HK-2 (cell line): ENCODE measurements at regions not wholly inside any gene's neighbourhood (a gene's known extent, or its start where the extent isn't known, plus 50 kb on each side); places are given as distances from the start of the nearest gene placed in this dataset.

ENCODE experiments used
- DNase-seq: peaks from one replicate; pipeline ENCODE4 v3.0.0-alpha.2; 2018; ENCODE audit not compliant: unreplicated experiment

DNA sequence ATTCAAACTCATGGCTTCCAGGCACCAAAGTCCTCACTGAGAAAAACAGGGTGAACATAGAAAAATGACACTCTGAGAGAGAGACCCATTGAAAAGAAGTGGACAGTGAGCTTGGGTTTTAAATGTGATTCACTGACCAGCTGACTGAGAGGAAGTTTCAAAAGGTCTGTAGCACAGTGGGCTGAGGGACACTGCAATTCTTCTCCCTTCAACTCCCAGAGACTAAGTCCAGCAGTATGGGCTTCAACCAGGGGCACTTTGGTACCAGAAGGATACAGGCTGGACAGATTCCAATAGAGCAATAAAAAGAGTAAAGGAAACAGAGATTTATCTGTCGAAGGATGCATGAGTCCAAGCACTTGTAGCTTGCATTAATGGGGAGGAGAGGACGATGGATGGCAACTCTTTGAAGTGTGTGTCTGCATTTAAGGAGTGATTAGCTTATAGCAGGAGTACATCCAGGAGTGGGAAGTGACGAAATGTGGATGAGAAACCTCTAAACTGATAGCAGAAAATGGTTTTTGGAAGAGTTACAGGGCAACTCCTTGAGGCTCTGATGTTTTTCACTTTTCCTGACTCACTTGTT is 117.0 kb upstream of the ANKRD55 start:
- no peak for DNase-seq

DNA sequence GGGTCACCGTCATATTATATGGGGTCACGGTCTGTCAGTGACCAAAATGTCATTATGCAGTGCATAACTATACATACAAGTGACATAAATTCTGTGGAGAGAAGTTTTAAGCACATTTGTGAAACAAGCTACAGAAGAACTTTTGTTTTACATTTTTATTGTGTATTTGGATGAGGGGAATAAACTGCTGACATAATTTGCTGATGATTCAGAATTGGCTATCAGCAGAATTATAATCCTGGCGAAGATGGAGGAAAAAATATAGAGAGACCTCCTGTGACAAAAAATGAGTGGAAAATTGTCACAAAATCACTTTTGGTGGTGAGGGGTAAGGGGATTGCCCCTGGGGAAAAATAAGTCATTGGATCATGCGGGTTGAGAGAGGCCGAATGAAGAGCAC is 116.3 kb upstream of the ANKRD55 start:
- DNase-seq, result no peak

DNA sequence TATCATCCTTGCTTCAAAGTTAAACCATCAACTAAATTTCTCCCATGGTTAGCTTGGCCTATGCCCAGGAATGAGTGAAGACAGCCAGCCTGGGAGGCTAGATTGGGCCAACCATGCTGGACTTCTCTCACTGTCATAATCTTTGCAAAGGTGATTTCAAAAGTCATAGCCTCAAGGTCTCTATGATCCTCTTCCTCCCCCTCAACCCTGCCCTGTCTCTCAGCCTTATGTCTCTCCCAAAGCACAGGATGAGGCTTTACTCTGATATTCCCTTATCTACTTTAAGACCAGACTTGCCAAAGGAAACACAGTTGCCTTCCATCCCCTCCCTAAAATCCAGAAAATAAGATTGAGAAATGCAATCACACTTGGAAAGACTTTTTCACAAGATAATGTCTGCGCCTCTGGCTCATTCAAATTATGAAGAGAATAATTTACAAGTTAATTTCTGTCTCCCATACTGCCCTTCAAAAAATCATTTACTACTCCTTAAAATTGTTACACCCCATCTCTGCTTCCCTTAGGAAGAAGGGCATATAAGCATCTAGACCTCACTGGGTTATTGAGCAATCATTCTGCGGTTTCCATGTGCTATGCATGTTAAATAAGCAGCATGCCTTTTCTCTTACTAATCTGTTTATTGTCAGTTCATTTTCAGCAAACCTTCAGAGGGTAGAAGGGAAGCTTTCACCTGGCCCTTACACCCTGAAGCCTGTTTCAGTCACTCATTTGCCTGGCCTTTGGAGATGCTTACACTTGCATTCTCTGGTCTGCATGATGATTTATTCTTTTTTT is 113.8 kb upstream of the ANKRD55 start:
- no peak for DNase-seq

DNA sequence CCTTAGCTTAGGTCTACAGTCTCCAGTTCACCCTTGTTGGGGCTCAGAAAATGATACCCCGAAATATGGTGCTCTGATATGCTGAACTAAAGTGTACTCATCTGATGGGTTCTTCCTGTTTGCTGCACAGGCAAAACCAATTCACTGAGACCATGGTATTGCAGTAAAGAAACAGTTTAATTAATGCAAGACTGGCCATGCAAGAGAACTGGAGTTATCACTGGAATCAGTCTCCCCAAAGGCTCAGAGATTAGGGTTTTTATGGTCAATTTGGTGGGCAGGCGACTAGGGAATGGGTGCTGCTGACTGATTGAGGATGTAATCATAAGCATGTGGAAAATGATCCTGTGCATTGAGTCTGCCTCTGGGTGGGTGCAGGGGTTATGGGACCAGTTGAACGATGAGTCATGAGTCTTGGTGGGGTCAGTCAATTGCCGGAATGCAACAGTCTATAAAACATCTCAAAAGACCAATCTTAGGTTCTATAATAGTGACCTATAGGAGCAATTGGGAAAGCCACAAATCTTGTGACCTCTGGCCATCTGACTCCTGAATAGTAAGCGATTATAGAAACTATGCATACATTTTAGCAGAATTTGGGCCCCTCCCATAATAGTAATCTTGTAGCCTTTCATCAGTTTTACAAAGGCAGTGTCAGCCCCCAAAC is 113.0 kb upstream of the ANKRD55 start:
- no peak for DNase-seq

DNA sequence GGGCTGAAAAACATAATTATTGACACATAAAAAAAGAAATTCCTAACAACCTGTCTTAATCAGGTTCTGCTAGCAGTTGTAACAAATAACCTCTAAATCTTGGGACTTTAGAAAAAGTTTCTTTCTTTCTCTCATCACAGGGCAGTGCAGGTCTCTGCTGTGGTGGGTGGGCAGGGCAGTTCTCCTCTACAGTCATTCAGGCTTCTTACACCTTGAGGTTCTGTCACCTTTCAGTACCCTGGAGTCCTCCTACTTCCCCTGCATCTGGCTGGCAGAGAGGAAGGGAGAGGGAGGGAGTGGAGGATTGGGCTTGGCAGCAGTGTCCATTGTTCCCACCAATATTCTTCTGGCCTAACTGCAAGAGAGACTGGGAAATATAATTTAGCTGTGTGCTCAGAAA is 112.2 kb upstream of the ANKRD55 start:
- DNase-seq, result no peak

DNA sequence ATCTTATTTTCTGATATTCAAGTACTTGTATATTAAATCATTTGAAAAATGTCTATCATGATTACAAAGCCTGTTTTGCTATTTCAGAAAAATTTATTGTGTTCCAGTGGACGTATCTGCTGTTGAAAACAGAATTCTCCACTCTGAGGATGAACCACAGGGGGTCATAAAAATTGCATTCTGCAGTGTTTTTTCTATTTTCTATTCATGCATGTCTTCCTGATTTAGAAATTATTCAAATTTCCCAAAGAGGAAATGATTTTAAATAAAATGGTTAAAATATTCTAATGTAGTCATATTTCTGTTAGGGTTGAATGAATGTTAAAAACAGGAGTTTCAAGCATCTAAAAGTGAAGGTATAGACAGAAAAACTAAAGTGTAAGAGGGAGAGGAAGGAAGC is 111.5 kb upstream of the ANKRD55 start:
- DNase-seq, result no peak

DNA sequence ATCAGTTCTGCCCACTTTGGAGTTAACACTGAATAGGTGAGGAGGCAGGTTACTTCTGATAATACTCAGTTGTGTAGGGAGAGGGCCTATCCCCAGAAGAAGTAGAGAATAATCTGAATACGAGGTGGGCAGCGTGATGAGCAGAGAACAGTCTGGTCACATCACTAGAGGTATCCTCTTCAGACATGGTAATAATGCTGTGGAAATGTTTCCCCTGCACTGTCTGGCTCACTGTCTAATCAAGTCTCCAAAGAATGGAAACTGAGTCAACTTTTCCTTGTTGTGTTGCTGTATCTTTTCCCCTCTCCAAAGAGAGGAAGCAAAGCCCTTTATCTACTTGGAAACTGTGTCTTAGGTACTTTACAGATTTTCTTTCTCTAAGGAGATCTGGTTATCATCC is 110.9 kb upstream of the ANKRD55 start:
- DNase-seq, result no peak

DNA sequence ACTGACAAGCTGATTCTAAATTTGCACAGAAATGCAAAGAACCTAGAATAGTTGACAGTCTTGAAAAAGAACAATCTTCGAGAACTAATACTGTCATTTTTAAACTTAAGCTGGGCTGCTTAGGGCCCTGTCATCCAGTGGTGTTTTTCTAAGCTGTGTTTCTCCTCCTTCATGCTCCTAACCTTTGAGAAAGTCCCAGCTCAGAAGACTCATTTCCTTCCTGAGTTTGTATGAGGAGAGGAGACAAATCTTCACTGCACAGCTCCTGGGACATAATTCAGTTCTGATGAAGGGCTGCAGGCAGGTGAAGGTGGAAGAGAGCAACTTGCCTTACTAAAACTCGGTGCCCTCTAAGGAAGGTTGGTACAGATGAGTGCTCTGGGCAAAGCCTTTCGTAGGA is 109.5 kb upstream of the ANKRD55 start:
- DNase-seq, result no peak

DNA sequence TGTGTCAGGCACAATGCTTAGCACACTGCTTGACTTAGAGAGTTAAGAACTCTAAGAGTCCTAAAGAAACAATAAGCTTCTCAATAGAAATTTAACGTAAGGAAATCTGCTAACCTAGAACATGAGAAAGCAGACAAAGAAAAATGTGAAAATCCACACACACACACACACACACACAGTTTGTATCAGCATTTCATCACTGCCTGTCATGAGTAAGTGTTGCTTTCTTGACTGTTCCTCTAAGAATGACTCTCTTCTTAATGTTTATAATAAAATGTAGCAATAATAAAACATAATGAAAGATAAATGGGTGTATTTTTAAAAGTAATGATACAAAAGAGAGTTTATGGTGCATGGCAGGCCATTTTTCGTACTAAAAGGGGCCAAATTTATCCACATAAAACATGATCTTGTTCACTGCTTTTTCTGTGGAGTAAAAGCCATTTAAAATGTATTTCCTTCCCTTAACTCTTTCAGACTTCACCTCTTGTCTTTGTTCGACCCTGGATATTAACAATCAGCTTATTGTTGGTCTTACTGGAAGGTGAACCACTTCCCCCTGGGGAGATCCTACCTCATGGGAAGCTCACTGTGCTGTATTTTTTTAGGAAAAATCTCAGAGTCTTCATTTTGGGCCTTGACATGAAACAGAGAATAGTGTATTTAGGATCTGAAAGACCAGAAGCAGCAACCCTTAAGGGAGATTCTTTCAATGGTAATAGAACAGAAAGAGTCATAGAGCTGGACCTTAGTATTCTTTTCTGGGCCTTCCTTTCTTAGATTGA is 107.3 kb upstream of the ANKRD55 start:
- no peak for DNase-seq

DNA sequence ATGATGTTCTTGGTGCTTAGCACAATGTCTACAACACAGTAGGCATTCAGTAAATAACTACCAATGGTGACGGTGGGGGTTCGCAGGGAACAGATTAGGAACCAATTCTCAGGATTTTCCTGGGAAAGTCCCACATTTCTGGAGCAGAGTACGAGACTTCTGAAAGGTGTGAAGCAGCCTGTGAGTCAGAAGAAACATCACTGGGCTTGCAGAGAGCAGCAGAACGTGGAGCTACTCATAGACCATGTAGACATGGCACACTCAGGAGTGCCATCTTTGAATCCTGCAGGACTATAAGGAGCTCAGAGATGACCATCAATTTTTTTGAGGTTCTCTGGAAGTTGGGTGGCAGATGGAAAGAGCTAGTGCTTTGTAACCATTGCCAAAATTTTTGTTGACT is 106.6 kb upstream of the ANKRD55 start:
- no peak for DNase-seq

DNA sequence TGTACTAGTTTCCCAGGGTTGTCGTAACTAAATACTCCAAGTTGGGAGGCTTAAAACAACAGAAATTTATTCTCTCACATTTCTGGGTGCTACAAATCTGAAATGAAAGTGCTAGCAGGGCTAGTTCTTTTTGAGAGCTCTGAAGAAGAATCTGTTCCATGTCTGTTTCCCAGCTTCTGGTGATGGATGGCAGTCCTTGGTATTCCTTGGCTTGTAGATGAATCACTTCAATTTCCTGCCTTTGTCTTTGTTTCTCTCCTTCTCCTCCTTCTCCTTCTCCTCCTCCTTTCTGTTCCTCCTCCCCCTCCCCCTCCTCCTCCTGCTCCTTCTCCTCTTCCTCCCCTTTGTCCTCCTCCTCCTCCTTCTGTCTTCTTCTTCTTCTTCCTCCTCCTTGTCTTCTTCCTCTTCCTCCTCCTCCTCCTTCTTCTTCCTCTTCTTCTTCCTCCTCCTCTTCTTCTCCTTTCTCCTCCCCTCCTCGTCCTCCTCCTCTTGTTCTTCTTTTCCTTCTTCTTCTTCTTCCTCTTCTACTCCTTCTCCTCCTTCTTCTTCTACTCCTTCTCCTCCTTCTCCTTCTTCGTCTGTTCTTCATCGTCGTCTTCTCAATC is 104.7 kb upstream of the ANKRD55 start:
- no peak for DNase-seq

DNA sequence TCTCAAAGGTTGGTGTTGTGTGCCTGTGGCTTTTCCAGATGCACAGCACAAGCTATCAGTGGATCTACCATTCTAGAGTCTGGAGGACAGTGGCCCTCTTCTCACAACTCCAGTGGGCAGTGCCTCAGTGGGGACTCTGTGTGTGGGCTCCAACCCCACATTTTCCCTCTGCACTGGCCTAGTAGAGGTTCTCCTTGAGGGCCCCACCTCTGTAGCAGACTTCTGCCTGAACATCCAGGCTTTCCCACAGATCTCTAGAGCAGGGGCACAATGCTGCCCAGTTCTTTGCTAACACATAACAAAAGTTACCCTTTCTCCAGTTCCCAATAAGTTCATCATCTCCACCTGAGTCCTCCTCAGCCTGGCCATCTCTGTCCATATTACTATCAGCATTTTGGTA is 102.1 kb upstream of the ANKRD55 start:
- DNase-seq, result no peak

DNA sequence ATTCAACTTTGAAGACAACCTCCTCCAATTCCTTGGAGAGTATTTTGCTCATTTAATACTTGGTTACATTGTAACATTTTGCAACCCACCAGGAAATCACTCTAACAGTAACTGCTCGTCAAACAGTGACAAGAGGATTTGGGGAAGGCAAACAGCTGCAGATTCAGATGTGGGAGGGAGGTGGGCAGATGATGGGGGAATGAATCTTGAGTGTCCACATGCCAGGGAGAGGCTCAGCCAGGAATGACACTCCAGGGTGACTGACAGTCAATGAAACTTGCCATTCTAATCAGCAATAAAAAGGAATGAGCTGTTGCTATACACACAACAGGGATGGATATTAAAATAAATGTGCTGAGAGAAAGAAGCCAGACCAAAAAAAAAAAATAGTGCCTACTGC is 97.7 kb upstream of the ANKRD55 start:
- DNase-seq, result no peak

DNA sequence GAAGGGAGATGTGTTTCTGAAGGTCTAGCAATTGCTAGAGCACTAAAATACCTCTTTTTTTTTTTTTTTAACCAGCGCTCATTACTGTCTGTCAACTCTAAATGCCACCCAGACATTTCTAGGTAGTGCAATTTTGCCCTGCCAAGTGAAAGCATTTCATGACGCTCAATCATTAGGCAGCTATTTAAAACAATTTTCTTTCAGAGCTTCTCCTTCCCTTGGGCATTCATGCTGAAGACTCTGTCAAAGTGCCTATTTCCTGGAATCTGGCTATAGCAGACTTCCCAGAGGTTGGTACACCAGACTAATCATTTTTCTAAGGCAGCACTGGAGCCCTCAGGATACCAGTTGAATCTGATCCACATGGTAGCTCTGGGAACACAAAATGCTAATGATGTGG is 97.0 kb upstream of the ANKRD55 start:
- no peak for DNase-seq

DNA sequence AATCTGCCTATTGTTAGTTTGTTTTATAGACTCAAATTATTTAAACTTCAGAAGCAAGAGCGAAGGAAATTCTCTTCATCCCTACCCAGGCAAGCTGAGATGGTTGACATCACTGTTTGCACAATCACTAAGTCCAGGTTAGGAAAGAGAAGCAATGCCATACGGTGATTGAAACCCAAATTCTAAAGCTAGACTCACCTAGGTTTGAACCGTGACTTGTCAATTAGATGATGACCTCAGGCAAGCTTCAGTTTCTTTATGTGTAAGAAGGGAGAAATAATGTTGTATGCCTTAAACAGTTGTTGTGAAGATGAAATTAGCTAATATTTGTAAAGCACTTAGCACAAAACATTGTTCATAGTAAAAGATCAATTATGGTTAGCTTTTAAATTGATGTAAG is 96.5 kb upstream of the ANKRD55 start:
- DNase-seq, result no peak

DNA sequence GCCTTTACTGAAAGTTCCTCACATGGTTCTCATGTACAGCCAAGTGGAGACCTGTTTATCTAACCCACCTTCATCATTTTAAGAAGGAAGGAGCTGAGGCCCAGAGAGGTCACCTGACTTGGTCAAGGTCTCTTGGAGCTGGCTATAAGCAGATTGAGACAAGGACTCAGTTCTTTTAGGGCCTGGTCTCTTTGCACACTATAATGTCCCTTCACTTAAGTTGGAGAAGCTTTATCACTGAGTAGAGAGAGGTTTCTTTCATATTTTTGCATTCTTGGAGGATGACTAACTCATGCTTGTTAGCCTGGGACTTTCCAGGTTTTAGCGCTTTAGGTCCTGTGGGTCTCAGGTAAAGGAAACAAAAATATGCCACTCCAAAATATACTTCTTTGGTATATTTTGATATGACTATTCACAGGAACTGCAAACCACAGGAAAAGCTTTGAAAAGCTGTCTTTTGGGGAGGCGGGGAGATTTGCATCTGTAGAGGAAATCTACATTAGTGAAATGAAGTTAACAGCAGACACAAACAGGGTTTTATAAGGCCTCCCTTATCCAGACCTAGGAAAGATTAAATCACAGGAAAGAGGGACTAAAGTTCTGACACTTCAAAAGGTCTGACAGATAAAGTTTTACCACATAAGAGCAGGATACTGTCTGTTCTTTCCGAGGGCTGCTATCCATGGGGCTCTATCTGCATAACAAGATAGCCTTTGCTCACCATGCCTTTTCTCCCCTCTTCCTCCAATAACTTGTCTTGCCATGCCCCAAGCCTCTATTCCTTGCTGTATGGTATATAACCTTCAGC is 95.8 kb upstream of the ANKRD55 start:
- no peak for DNase-seq

DNA sequence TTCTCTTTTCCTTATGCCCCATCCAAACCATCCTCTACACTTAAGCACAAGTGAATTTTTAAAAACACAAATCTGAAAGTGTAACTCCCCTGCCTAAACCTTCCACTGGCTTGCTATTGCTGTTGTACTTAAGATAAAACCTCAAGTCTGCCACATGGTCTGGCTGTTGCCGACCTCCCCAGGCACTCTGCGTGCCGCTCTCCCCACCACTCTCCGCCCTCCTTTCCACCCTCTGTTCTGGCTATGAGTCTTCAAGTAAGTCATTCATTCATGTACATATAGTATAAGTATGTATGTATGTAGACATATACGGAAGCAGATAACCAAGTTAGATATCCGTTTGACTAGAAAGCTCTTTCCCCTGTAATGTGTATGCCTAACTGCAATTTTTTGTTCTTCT is 94.7 kb upstream of the ANKRD55 start:
- DNase-seq, result no peak

DNA sequence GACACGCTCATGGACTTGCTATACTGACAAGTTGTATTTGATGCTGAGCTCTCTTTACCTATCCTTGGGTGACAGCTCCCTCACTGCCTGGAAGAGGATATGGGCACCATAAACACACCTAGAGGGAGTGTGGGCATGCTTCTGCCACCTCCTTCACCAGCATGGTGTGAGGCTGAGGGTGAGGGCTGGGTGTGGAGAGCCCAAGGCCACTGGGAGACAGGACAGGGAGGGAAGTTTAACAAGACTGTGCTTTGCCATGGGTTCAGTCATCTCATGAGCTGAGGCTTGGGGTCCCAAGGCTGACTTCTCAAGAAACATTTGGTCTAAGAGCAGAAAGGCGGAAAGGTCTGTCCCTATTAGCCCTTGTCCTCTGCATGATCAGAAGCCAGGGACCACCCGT is 93.6 kb upstream of the ANKRD55 start:
- DNase-seq, result no peak

DNA sequence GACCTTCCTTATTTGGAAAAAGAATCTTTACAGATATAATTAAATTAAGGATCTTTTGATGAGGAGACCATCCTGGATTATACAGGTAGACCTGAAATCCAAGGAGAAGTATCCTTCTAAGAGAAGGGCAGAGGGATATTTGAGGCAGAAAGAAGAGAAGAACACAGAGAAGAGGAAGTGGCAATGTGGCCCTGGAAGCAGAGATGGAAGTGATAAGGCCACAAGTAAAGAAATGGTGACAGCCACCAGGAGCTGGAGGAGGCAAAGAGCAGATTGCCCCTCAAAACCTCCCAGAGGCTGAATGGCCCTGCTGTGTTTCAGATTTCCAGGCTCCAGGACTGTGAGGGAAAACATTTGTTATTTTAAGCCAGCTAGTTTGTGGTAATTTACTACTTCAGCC is 93.0 kb upstream of the ANKRD55 start:
- no peak for DNase-seq

DNA sequence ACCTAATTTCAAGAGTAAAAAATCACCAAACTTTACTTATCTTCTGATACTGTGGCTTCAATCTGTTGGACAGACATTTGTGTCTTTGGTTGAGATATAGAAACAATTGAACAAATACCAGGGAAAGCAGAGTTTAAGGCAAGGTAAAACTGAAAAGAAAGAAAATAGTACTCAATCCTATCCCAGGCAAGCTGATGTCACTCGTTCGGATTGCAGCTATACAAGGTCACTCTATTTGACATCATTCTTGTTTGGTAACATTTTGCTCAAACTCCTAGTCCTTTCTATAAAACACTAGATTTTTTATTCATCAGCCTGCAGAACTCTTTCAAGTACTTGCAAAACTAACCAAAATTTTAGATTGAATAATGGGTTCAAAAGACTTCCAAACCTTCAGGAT is 91.9 kb upstream of the ANKRD55 start:
- DNase-seq, result no peak

DNA sequence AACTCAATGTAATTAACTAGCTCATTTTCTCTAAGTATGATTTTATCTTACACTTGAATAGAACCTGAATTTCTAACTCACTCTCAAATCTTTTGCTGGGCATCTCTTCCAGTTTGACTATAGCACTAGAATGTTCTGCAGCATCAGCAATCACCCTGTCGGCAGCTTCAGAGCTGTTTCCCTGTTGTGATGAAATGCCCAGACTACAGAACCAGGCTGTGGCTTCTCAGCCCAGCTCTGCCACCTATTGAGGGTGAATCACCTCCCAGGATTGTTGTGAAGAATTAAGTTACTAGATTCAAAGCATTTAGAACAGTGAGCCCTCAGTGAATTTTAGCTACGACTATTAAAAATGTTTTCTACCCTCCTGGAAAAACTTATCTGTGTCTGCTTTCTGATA is 90.4 kb upstream of the ANKRD55 start:
- peak; percentile 45 for DNase-seq
